ENCODE measurements at regions not wholly inside any gene's neighbourhood (a gene's known extent, or its start where the extent isn't known, plus 50 kb on each side); places are given as distances from the start of the nearest gene placed in this dataset.

- no peak overlapping the region for H3K27ac ChIP-seq (ENCODE audit: low read depth, low read length, poor library complexity, severe bottlenecking)
- POLR2A ChIA-PET: interaction anchor here (0.7 kb wide), 1 partner anchor 10 kb away, joined by 3 read pairs; no protein-coding TSS in a partner anchor
- intact Hi-C loops (cut with micrococcal nuclease; ENCODE audit: unreplicated experiment): no loop called here
- CTCF ChIA-PET (ENCODE audit: unreplicated experiment): no interaction called here
- no peaks in the 10 kb centered on the region for H3K79me2 ChIP-seq (ENCODE audit: insufficient read depth, low read depth, low read length)
- H3K4me1 ChIP-seq (ENCODE audit: insufficient read depth, low read length, poor library complexity, severe bottlenecking): no peaks in the 10 kb centered on the region
- no peak overlapping the region for H2AFZ ChIP-seq (ENCODE audit: low read length)
- no peaks in the 10 kb centered on the region for H3K36me3 ChIP-seq (ENCODE audit: insufficient read depth, low read length)
- no TSS peak for BruUV-seq (replicated peaks)
- DNase-seq (ENCODE audit: low spot score): no peak
- TF ChIP-seq EZH2phosphoT487 (IDR thresholded peaks at IDR 0.05; ENCODE audit: borderline replicate concordance, low read depth, low read length): no peak
- TF ChIP-seq, protein P1, sequence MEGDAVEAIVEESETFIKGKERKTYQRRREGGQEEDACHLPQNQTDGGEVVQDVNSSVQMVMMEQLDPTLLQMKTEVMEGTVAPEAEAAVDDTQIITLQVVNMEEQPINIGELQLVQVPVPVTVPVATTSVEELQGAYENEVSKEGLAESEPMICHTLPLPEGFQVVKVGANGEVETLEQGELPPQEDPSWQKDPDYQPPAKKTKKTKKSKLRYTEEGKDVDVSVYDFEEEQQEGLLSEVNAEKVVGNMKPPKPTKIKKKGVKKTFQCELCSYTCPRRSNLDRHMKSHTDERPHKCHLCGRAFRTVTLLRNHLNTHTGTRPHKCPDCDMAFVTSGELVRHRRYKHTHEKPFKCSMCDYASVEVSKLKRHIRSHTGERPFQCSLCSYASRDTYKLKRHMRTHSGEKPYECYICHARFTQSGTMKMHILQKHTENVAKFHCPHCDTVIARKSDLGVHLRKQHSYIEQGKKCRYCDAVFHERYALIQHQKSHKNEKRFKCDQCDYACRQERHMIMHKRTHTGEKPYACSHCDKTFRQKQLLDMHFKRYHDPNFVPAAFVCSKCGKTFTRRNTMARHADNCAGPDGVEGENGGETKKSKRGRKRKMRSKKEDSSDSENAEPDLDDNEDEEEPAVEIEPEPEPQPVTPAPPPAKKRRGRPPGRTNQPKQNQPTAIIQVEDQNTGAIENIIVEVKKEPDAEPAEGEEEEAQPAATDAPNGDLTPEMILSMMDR (conservative IDR thresholded peaks at IDR 0.05; ENCODE audit: low read length): no peak
- no peaks in the 10 kb centered on the region for H3K9me3 ChIP-seq (ENCODE audit: low read length)
- H3K9me2 ChIP-seq (ENCODE audit: insufficient read depth, low read length): no peaks in the 10 kb centered on the region
- H3K4me3 ChIP-seq (ENCODE audit: low read depth, low read length, poor library complexity, severe bottlenecking): no peak overlapping the region
- H4K20me1 ChIP-seq (ENCODE audit: insufficient read depth, low read length): no peaks in the 10 kb centered on the region
- no peak overlapping the region for H3K4me2 ChIP-seq (ENCODE audit: low read length)
Observed at GRCh38 chr20:61189534-61189933, 62.5 kb upstream of the CDH4 start.

- ChIA-PET CTCF (ENCODE audit: unreplicated experiment) (no interaction called here), POLR2A (no interaction called here)
- H3K36me3 ChIP-seq (ENCODE audit: insufficient read depth, low read length): no peaks in the 10 kb centered on the region
- no peaks in the 10 kb centered on the region for H3K9me3 ChIP-seq (ENCODE audit: low read length)
- H4K20me1 ChIP-seq (ENCODE audit: insufficient read depth, low read length): no peaks in the 10 kb centered on the region
- no peaks in the 10 kb centered on the region for H3K4me1 ChIP-seq (ENCODE audit: insufficient read depth, low read length, poor library complexity, severe bottlenecking)
- no peak for TF ChIP-seq EZH2phosphoT487 (IDR thresholded peaks at IDR 0.05; ENCODE audit: borderline replicate concordance, low read depth, low read length)
- TF ChIP-seq, protein P1 (conservative IDR thresholded peaks at IDR 0.05; ENCODE audit: low read length): no peak
- H3K9me2 ChIP-seq (ENCODE audit: insufficient read depth, low read length): no peaks in the 10 kb centered on the region
- H3K4me3 ChIP-seq (ENCODE audit: low read depth, low read length, poor library complexity, severe bottlenecking): no peak overlapping the region
- no peaks in the 10 kb centered on the region for H3K79me2 ChIP-seq (ENCODE audit: insufficient read depth, low read depth, low read length)
- H3K27ac ChIP-seq (ENCODE audit: low read depth, low read length, poor library complexity, severe bottlenecking): no peak overlapping the region
- no peak overlapping the region for H3K4me2 ChIP-seq (ENCODE audit: low read length)
- no peak overlapping the region for H2AFZ ChIP-seq (ENCODE audit: low read length)
- DNase-seq (ENCODE audit: low spot score): no peak
- no TSS peak for BruUV-seq (replicated peaks)
- intact Hi-C loops (cut with micrococcal nuclease; ENCODE audit: unreplicated experiment): no loop called here
Observed at GRCh38 chr20:61191096-61191495, 61.0 kb upstream of the CDH4 start.

GRCh38 chr20:61192337-61192950, 59.6 kb upstream of the CDH4 start:
- no peaks in the 10 kb centered on the region for H3K79me2 ChIP-seq (ENCODE audit: insufficient read depth, low read depth, low read length)
- ChIA-PET POLR2A (no interaction called here), CTCF (ENCODE audit: unreplicated experiment) (no interaction called here)
- TF ChIP-seq, protein P1 (conservative IDR thresholded peaks at IDR 0.05; ENCODE audit: low read length): no peak
- no peak for TF ChIP-seq EZH2phosphoT487 (IDR thresholded peaks at IDR 0.05; ENCODE audit: borderline replicate concordance, low read depth, low read length)
- no TSS peak for BruUV-seq (replicated peaks)
- DNase-seq (ENCODE audit: low spot score): no peak
- no peak overlapping the region for H2AFZ ChIP-seq (ENCODE audit: low read length)
- no peaks in the 10 kb centered on the region for H3K4me1 ChIP-seq (ENCODE audit: insufficient read depth, low read length, poor library complexity, severe bottlenecking)
- intact Hi-C loops (cut with micrococcal nuclease; ENCODE audit: unreplicated experiment): no loop called here
- H3K4me3 ChIP-seq (ENCODE audit: low read depth, low read length, poor library complexity, severe bottlenecking): no peak overlapping the region
- no peaks in the 10 kb centered on the region for H3K36me3 ChIP-seq (ENCODE audit: insufficient read depth, low read length)
- H3K9me3 ChIP-seq (ENCODE audit: low read length): no peaks in the 10 kb centered on the region
- H3K27ac ChIP-seq (ENCODE audit: low read depth, low read length, poor library complexity, severe bottlenecking): no peak overlapping the region
- no peaks in the 10 kb centered on the region for H3K9me2 ChIP-seq (ENCODE audit: insufficient read depth, low read length)
- no peak overlapping the region for H3K4me2 ChIP-seq (ENCODE audit: low read length)
- H4K20me1 ChIP-seq (ENCODE audit: insufficient read depth, low read length): no peaks in the 10 kb centered on the region

All from OCI-LY7 (cell line).